HepG2 (cell line): ENCODE measurements at regions not wholly inside any gene's neighbourhood (a gene's known extent, or its start where the extent isn't known, plus 50 kb on each side); places are given as distances from the start of the nearest gene placed in this dataset.

ENCODE experiments used
- ATAC-seq: fragments of 200-7000 bp; cut with Tn5 transposase; 3 replicates; pipeline ENCODE4 v1.9.1; 2020; ENCODE audit warnings: mild to moderate bottlenecking, moderate library complexity
- BruUV-seq: library from RNA; stranded (reverse); fragments of 400-500 nt; replicated peaks from 2 replicates; lab custom pipeline; 2021; lab: Mats Ljungman, UMichigan
- CTCF ChIA-PET: fragments of 300-600 bp; formaldehyde crosslinking; extraction: SDS; loops from one replicate; lab custom pipeline; 2021; ENCODE audit warnings: low total read pairs, inconsistent platforms, low intra/inter-chr PET ratio; lab: Yijun Ruan, JAX
- POLR2A ChIA-PET: fragments of 350-600 bp; sonication (Branson Sonifier 250); formaldehyde crosslinking; loops from one replicate; lab custom pipeline; 2020; ENCODE audit warnings: antibody characterized with exemption, inconsistent platforms; lab: Yijun Ruan, JAX
- DNase-seq: peaks from one replicate; pipeline ENCODE4 v3.0.0-alpha.2; 2015; ENCODE audit warnings: low spot score
- FAIRE-seq: peaks from 3 replicates; lab custom pipeline; 2011; peaks lifted over from hg19 to GRCh38; lab: Jason Lieb, UNC
- H2AFZ ChIP-seq: one replicate; pipeline ENCODE4 v1.6.1; 2011; ENCODE audit warnings: low read length, inconsistent platforms
- H3K27ac ChIP-seq: fragments of 300-600 bp; 3 replicates; pipeline ENCODE4 v1.8.0; 2011; ENCODE audit warnings: mixed run types, mild to moderate bottlenecking, mixed read lengths, low read length, inconsistent platforms; ENCODE audit not compliant: insufficient read depth; ENCODE audit errors: extremely low read length
- H3K27me3 ChIP-seq, 2 experiments: fragments of 200-600 bp in 1 of 2; 2 replicates in 1 of 2; 3 replicates in 1 of 2; pipeline versions ENCODE4 v1.6.0 to v1.8.0; 2011; ENCODE audit warnings: low read length in 2 of 2, mild to moderate bottlenecking in 2 of 2, moderate library complexity in 2 of 2, inconsistent platforms in 1 of 2; ENCODE audit not compliant: insufficient read depth in 2 of 2, control insufficient read depth in 1 of 2
- H3K36me3 ChIP-seq, 2 experiments: fragments of 200-600 bp in 1 of 2; replicated peaks in 1 of 2; 2 replicates in 1 of 2; 3 replicates in 1 of 2; pipeline versions ENCODE4 v1.5.1 to v1.8.0; 2011; ENCODE audit warnings: low read length in 2 of 2, inconsistent platforms in 1 of 2; ENCODE audit not compliant: insufficient read depth in 2 of 2, control insufficient read depth in 1 of 2
- H3K4me1 ChIP-seq: 2 replicates; pipeline ENCODE4 v1.5.1; 2012; ENCODE audit warnings: low read length, inconsistent platforms; ENCODE audit not compliant: insufficient read depth
- H3K4me2 ChIP-seq: 2 replicates; pipeline ENCODE4 v1.6.0; 2011; ENCODE audit warnings: low read depth, low read length, inconsistent platforms
- H3K4me3 ChIP-seq, 3 experiments: fragments of 200-600 bp in 1 of 3; sonication (generic), shearing (Covaris generic) in 1 of 3; replicated peaks in 1 of 3; 2 replicates each; pipeline ENCODE4 v1.5.1; 2011 to 2016; ENCODE audit warnings: low read length in 3 of 3, inconsistent platforms in 2 of 3, low read depth in 2 of 3, mild to moderate bottlenecking in 2 of 3, control low read depth in 1 of 3, mixed read lengths in 1 of 3; ENCODE audit not compliant: insufficient read depth in 1 of 3
- H3K79me2 ChIP-seq: one replicate; pipeline ENCODE4 v1.6.1; 2011; ENCODE audit warnings: low read length, inconsistent platforms; ENCODE audit not compliant: insufficient read depth
- H3K9ac ChIP-seq: 2 replicates; pipeline ENCODE4 v1.6.0; 2011; ENCODE audit warnings: mild to moderate bottlenecking, low read depth, low read length, inconsistent platforms; ENCODE audit not compliant: insufficient read depth
- H3K9me3 ChIP-seq: 2 replicates; pipeline ENCODE4 v1.5.1; 2012; ENCODE audit warnings: mild to moderate bottlenecking, low read length
- H4K20me1 ChIP-seq: 2 replicates; pipeline ENCODE4 v1.6.0; 2011; ENCODE audit warnings: inconsistent platforms, mild to moderate bottlenecking, low read length, moderate library complexity; ENCODE audit not compliant: insufficient read depth
- BCLAF1 ChIP-seq: fragments of 450-650 bp; IDR thresholded peaks from 2 replicates; pipeline ENCODE4 v1.6.1; 2017; ENCODE audit warnings: mild to moderate bottlenecking
- BRD4 ChIP-seq: sonication (generic); formaldehyde crosslinking; IDR thresholded peaks from 2 replicates; pipeline ENCODE4 v1.4.0; 2020; ENCODE audit warnings: missing genetic modification reagents
- ELF1 ChIP-seq: sonication (generic); formaldehyde crosslinking; IDR thresholded peaks from 2 replicates; pipeline ENCODE4 v1.4.0; 2020; ENCODE audit warnings: missing genetic modification reagents
- FOSL2 ChIP-seq: sonication (generic); formaldehyde crosslinking; IDR thresholded peaks from 2 replicates; pipeline ENCODE4 v1.4.0; 2020; ENCODE audit warnings: missing genetic modification reagents
- HNRNPUL1 ChIP-seq: fragments of 200-400 bp; formaldehyde crosslinking; IDR thresholded peaks from 2 replicates; pipeline ENCODE4 v1.6.1; 2017; ENCODE audit warnings: low read depth, mild to moderate bottlenecking, low read length, moderate library complexity
- ZBTB20 ChIP-seq: sonication (generic); formaldehyde crosslinking; IDR thresholded peaks from 2 replicates; pipeline ENCODE4 v1.8.1; 2023; ENCODE audit warnings: missing genetic modification reagents, low read depth, mild to moderate bottlenecking, borderline replicate concordance
- ZBTB37 ChIP-seq: sonication (generic); formaldehyde crosslinking; IDR thresholded peaks from 2 replicates; pipeline ENCODE4 v1.4.0; 2020; ENCODE audit warnings: mild to moderate bottlenecking, missing genetic modification reagents
- ZNF543 ChIP-seq: sonication (generic); formaldehyde crosslinking; IDR thresholded peaks from 2 replicates; pipeline ENCODE4 v1.4.0; 2020; ENCODE audit warnings: mild to moderate bottlenecking, missing genetic modification reagents
- ZNF567 ChIP-seq: sonication (generic); formaldehyde crosslinking; IDR thresholded peaks from 2 replicates; pipeline ENCODE4 v1.8.1; 2023; ENCODE audit warnings: mild to moderate bottlenecking, missing genetic modification reagents, borderline replicate concordance
- ZNF629 ChIP-seq: sonication (generic); formaldehyde crosslinking; conservative IDR thresholded peaks from 2 replicates; pipeline ENCODE4 v1.5.0; 2020; ENCODE audit warnings: missing genetic modification reagents
- WGBS: methylation state at CpG from one replicate; pipeline ENCODE4 v1.1.6; 2017; ENCODE audit warnings: low lambda C conversion rate; 5-methylcytosine and 5-hydroxymethylcytosine counted together
- in situ Hi-C: cut with HindIII; loops from 2 replicates; pipeline ENCODE4 v1.10.0; 2017; ENCODE audit warnings: low pct_unique_long_range_greater_than_20kb; ENCODE audit not compliant: extremely low pct_ligation_motif_present
- intact Hi-C: fragments of 100-400 bp; cut with micrococcal nuclease; formaldehyde crosslinking; loops from one replicate; pipeline ENCODE4 v1.10.0; 2022; ENCODE audit not compliant: unreplicated experiment

GRCh38 chr9:16328349-16328748 is 542.1 kb downstream of the BNC2 start:
- POLR2A ChIA-PET = no interaction called here
- no peaks in the 10 kb centered on the region for H3K36me3 ChIP-seq
- FAIRE-seq (no peak), ATAC-seq (no peak), DNase-seq (no peak)
- no peak overlapping the region for H3K4me3 ChIP-seq
- H3K9ac ChIP-seq = no peak overlapping the region
- no peaks in the 10 kb centered on the region for H3K4me1 ChIP-seq
- no peaks in the 10 kb centered on the region for H4K20me1 ChIP-seq
- H3K9me3 ChIP-seq = no peaks in the 10 kb centered on the region
- TF ChIP-seq ZNF567 (CRISPR knock-in tag) = no peak
- no peak for TF ChIP-seq ELF1 (CRISPR knock-in tag)
- TF ChIP-seq ZBTB20 (CRISPR knock-in tag) = no peak
- no peak for TF ChIP-seq ZNF629
- TF ChIP-seq ZBTB37 (CRISPR knock-in tag) = no peak
- TF ChIP-seq BRD4 (CRISPR knock-in tag) = no peak
- no peak for TF ChIP-seq BCLAF1
- no peak for TF ChIP-seq FOSL2
- TF ChIP-seq HNRNPUL1 = no peak
- no peak for TF ChIP-seq ZNF543 (CRISPR knock-in tag)
- TF ChIP-seq, all 625 proteins: peak for 0
- Histone ChIP-seq H2AFZ (no peak overlapping the region), H3K4me2 (no peak overlapping the region), H3K27me3 (no peaks in the 10 kb centered on the region), H3K27ac (no peak overlapping the region), H3K79me2 (no peaks in the 10 kb centered on the region)
- intact Hi-C loops (no loop called here), in situ Hi-C loops (no loop called here)
- WGBS = 29% methylated on average over 3 of the region's 3 CpGs
- BruUV-seq = no TSS peak
- CTCF ChIA-PET = no interaction called here
